ENCODE measurements at regions not wholly inside any gene's neighbourhood (a gene's known extent, or its start where the extent isn't known, plus 50 kb on each side); places are given as distances from the start of the nearest gene placed in this dataset.

DNA sequence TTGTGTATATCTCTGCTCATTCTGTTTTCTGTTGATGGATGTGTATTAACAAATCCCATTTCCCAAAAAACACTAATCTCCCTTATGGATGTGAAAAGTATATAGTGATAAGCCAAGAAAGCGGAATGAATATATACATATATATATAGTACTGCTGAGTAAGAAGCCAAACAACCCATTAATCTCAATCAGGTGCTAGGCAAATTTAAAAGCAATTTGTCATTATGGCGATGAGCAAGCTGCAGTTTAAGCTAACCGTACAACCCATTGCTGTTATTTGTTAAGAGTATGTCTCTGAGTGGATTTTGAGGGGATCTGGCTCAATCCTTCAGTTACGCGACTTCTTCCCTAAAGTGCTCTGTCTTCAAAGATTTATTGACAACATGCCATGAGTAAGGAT lies 640.4 kb upstream of the ARRDC3 start:
- TF ChIP-seq, protein P1, sequence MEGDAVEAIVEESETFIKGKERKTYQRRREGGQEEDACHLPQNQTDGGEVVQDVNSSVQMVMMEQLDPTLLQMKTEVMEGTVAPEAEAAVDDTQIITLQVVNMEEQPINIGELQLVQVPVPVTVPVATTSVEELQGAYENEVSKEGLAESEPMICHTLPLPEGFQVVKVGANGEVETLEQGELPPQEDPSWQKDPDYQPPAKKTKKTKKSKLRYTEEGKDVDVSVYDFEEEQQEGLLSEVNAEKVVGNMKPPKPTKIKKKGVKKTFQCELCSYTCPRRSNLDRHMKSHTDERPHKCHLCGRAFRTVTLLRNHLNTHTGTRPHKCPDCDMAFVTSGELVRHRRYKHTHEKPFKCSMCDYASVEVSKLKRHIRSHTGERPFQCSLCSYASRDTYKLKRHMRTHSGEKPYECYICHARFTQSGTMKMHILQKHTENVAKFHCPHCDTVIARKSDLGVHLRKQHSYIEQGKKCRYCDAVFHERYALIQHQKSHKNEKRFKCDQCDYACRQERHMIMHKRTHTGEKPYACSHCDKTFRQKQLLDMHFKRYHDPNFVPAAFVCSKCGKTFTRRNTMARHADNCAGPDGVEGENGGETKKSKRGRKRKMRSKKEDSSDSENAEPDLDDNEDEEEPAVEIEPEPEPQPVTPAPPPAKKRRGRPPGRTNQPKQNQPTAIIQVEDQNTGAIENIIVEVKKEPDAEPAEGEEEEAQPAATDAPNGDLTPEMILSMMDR (IDR thresholded peaks at IDR 0.05): no peak
- TF ChIP-seq POLR2A (IDR thresholded peaks at IDR 0.05): no peak
